Esophagus squamous epithelium (tissue), 5 donors: ENCODE measurements at regions not wholly inside any gene's neighbourhood (a gene's known extent, or its start where the extent isn't known, plus 50 kb on each side); places are given as distances from the start of the nearest gene placed in this dataset.

Experiments used
- DNase-seq: peaks from one replicate; lab custom pipeline; 2025; lab: John Stamatoyannopoulos, UW
- H3K27ac ChIP-seq, 4 donors: fragments of 200-600 bp; sonication (generic); one replicate each; pipeline ENCODE4 v1.5.1; 2016 to 2019; ENCODE audit warnings: mild to moderate bottlenecking in 1 of 4
- H3K27me3 ChIP-seq, 4 donors: fragments of 200-600 bp; sonication (generic); 1 replicate in 3 of 4; 2 replicates in 1 of 4; pipeline versions ENCODE4 v1.5.1 to v1.6.0; 2017 to 2021; ENCODE audit warnings: antibody characterized with exemption in 1 of 4
- H3K36me3 ChIP-seq, 3 donors: fragments of 200-600 bp; sonication (generic); one replicate each; pipeline ENCODE4 v1.5.1; 2016 to 2019
- H3K4me1 ChIP-seq, 3 donors: fragments of 200-600 bp; sonication (generic); one replicate each; pipeline ENCODE4 v1.5.1; 2017 to 2019
- H3K4me3 ChIP-seq, 4 donors: fragments of 200-600 bp; sonication (generic); 1 replicate in 3 of 4; 2 replicates in 1 of 4; pipeline ENCODE4 v1.5.1; 2016 to 2019; ENCODE audit warnings: mild to moderate bottlenecking in 2 of 4, moderate library complexity in 1 of 4
- H3K9me3 ChIP-seq, 3 donors: fragments of 200-600 bp; sonication (generic); one replicate each; pipeline ENCODE4 v1.5.1; 2016 to 2019
- POLR2A ChIP-seq, 4 donors: fragments of 450-650 bp; IDR thresholded peaks; one replicate each; pipeline ENCODE4 v1.6.1; 2017; ENCODE audit warnings: antibody characterized with exemption in 4 of 4, mild to moderate bottlenecking in 4 of 4, moderate library complexity in 3 of 4
- WGBS, 2 donors: methylation state at CpG; one replicate each; pipeline ENCODE4 v1.1.5; 2018; 5-methylcytosine and 5-hydroxymethylcytosine counted together
- intact Hi-C: fragments of 100-400 bp; cut with DNase I; formaldehyde crosslinking; loops from one replicate; pipeline ENCODE4 v1.15.0; 2022
- TF ChIP-seq, protein P1 (sequence below), 6 experiments: fragments of 450-650 bp in 4 of 6; fragments of 200-600 bp in 2 of 6; sonication (generic) in 2 of 6; IDR thresholded peaks; one replicate each; pipeline ENCODE4 v1.5.1; 2016 to 2019; ENCODE audit warnings: antibody characterized with exemption in 6 of 6, mild to moderate bottlenecking in 4 of 6, moderate library complexity in 4 of 6
- donor health status: DM: yes; HTN: yes; CAD: no.

DNA sequence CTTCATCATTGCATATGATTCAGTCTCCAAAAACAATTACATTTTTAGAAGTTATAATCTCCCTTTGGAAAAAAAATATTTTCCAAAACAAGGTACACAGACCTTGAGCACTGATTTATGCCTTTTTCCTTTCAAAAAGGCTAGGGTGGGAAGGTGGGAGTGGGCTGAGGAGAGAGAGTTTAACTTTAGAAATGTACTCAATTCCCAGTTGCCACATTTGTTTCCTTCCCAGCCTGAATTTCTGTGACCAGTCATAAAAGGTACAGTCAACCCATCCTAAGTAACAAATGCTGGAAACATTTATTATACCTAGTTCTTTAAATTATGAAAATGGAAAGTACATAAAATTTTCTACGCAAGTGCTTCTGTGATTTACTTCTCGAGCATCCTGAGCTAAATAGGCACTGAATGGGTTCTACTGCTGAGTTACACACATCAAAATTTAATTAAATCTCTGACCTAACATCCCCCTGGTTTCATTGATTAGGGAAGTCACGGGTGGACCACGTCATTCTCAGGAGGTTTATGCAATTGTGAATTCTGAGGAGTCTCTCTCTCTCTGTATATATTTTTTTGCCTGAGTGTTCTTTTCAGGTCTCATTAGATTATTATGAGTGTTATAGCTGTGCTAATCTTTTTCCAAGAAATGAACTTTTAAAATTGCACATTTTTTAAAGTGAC is 371.8 kb downstream of the BTG1 start:
- WGBS, 2 donors: 62 to 93% methylated on average over 4 of the region's 4 CpGs
- H3K27ac ChIP-seq: no peak overlapping the region
- peak overlapping the region in 1 of 4 donors; percentile 33 for H3K4me3 ChIP-seq

DNA sequence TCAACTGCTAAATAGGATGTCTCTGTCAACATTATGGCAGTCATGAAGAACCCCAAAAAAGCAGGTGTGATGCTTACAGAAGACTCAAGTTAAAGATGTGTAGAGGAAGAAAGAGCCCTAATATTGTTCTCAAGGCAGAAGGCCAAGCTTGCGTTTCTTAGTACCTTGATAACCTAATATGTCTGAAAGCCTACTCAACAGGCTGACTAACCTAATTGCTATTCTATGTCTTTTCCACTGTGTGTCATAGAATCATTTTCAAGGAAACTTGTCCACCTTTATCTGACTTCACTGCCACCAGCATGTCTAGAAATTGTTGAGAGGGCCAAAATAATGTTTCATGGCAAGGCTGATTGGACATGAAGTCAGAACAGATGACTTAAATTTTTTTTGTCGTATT is 373.2 kb downstream of the BTG1 start:
- WGBS, 2 donors: 94 to 98% methylated on average over 2 of the region's 2 CpGs
- intact Hi-C loops: no loop called here

More for the DNA sequence above, 371.8 kb downstream of the BTG1 start:
- Histone ChIP-seq H3K27me3 (no peaks in the 10 kb centered on the region), H3K4me1 (peaks cover 0 to 13% (median 11%) of the 10 kb centered on the region in 3 donors), H3K9me3 (no peaks in the 10 kb centered on the region), H3K36me3 (no peaks in the 10 kb centered on the region)
- intact Hi-C loops: no loop called here
- DNase-seq: no peak
- TF ChIP-seq, protein P1, sequence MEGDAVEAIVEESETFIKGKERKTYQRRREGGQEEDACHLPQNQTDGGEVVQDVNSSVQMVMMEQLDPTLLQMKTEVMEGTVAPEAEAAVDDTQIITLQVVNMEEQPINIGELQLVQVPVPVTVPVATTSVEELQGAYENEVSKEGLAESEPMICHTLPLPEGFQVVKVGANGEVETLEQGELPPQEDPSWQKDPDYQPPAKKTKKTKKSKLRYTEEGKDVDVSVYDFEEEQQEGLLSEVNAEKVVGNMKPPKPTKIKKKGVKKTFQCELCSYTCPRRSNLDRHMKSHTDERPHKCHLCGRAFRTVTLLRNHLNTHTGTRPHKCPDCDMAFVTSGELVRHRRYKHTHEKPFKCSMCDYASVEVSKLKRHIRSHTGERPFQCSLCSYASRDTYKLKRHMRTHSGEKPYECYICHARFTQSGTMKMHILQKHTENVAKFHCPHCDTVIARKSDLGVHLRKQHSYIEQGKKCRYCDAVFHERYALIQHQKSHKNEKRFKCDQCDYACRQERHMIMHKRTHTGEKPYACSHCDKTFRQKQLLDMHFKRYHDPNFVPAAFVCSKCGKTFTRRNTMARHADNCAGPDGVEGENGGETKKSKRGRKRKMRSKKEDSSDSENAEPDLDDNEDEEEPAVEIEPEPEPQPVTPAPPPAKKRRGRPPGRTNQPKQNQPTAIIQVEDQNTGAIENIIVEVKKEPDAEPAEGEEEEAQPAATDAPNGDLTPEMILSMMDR (IDR thresholded peaks at IDR 0.05): no peak
- no peak for TF ChIP-seq POLR2A (IDR thresholded peaks at IDR 0.05)

DNA sequence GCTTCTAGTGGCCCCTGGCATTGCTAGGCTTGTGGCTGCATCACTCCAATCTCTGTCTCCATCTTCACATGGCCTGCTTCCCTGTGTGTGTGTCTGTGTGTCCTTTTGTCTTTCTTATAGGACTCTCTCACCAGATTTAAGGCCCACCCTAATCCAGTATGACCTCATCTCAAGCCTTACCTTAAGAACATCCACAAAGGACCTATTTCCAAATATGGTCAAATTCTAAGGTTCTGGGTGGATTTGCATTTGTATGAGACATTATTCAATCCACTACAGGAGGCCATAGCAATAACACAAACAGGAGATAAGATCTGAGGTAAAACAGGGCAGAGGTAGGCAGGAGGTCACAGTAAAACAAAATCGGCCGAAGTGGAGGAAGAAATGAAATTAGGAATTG is 375.9 kb downstream of the BTG1 start:
- TF ChIP-seq, protein P1 (IDR thresholded peaks at IDR 0.05): no peak
- no peak for TF ChIP-seq POLR2A (IDR thresholded peaks at IDR 0.05)
- no peak for DNase-seq
- H3K27ac ChIP-seq: no peak overlapping the region
- no peaks in the 10 kb centered on the region for H3K27me3 ChIP-seq
- H3K36me3 ChIP-seq: no peaks in the 10 kb centered on the region
- H3K4me3 ChIP-seq: no peak overlapping the region
- intact Hi-C loops: no loop called here
- 63 to 91% methylated on average over 2 of the region's 2 CpGs for WGBS, 2 donors
- H3K4me1 ChIP-seq: peaks cover 0 to 5% (median 0%) of the 10 kb centered on the region in 3 donors
- H3K9me3 ChIP-seq: no peaks in the 10 kb centered on the region

More for the DNA sequence above, 373.2 kb downstream of the BTG1 start:
- no peak for TF ChIP-seq POLR2A (IDR thresholded peaks at IDR 0.05)
- TF ChIP-seq, protein P1 (IDR thresholded peaks at IDR 0.05): no peak
- DNase-seq: no peak
- Histone ChIP-seq H3K27me3 (no peaks in the 10 kb centered on the region), H3K4me3 (no peak overlapping the region), H3K4me1 (peaks cover 0 to 7% (median 0%) of the 10 kb centered on the region in 3 donors), H3K27ac (no peak overlapping the region), H3K9me3 (no peaks in the 10 kb centered on the region), H3K36me3 (no peaks in the 10 kb centered on the region)

DNA sequence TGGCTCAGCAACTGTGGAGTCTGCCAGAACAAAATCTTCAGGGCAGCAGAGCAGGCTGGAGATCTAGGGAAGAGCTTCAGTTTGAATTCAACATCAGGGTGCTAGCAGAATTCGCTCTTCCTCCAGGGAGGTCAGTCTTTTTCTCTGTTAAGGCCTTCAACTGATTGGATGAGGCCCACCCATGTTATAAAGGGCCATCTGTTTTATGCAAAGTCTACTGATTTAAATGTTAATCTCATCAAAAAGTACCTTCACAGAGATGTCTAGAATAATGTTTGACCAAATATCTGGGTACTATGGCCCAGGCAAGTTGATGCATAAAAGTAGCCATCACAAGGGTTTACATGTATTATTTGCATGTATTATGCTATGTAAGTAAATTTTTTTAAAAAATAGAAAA is 378.4 kb downstream of the BTG1 start:
- 71 to 86% methylated on average over 1 of the region's 1 CpG for WGBS, 2 donors
- H3K4me3 ChIP-seq: no peak overlapping the region
- no peak overlapping the region for H3K27ac ChIP-seq
- intact Hi-C loops: no loop called here
- TF ChIP-seq, protein P1 (IDR thresholded peaks at IDR 0.05): no peak
- TF ChIP-seq POLR2A (IDR thresholded peaks at IDR 0.05): no peak
- no peaks in the 10 kb centered on the region for H3K4me1 ChIP-seq
- DNase-seq: no peak
- no peaks in the 10 kb centered on the region for H3K9me3 ChIP-seq
- no peaks in the 10 kb centered on the region for H3K27me3 ChIP-seq
- no peaks in the 10 kb centered on the region for H3K36me3 ChIP-seq

DNA sequence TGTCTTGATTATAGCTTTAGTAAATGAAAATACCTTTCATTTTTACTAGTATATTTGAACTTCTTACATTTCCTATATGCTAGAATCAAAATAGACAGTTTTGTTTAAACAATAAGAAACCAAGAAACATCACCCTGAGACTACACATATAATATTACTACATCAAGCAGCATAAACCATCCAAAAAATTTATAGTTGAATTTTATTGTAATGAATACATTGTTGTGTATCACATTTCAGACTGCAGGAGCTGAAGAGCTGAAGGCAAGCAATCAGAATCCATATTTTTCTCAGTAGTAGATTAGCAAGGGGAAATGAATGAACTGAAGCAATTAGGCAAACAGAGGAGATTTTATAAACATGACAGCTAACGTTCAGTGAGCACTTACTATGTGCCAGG is 379.2 kb downstream of the BTG1 start:
- Histone ChIP-seq H3K4me1 (no peaks in the 10 kb centered on the region), H3K27ac (no peak overlapping the region), H3K27me3 (no peaks in the 10 kb centered on the region), H3K4me3 (no peak overlapping the region), H3K9me3 (no peaks in the 10 kb centered on the region), H3K36me3 (no peaks in the 10 kb centered on the region)
- 47 to 54% methylated on average over 1 of the region's 1 CpG for WGBS, 2 donors
- TF ChIP-seq, protein P1 (IDR thresholded peaks at IDR 0.05): no peak
- no peak for TF ChIP-seq POLR2A (IDR thresholded peaks at IDR 0.05)
- intact Hi-C loops: no loop called here
- no peak for DNase-seq
